IPS DF 4.7 (cell line): ENCODE measurements at regions not wholly inside any gene's neighbourhood (a gene's known extent, or its start where the extent isn't known, plus 50 kb on each side); places are given as distances from the start of the nearest gene placed in this dataset.
"Not testable (repeated sequence)": the region's sequence is repeated elsewhere in the genome, so short reads cannot be mapped to it uniquely, and the experiment has no call there.

ENCODE experiments used
- DNase-seq: peaks from one replicate; pipeline ENCODE4 v3.0.0-alpha.2; 2013; ENCODE audit warnings: low spot score; ENCODE audit errors: extremely low read depth

GRCh38 chr5:130500495-130500894 lies 596.2 kb downstream of the CHSY3 start:
- DNase-seq: not testable (repeated sequence)

DNA sequence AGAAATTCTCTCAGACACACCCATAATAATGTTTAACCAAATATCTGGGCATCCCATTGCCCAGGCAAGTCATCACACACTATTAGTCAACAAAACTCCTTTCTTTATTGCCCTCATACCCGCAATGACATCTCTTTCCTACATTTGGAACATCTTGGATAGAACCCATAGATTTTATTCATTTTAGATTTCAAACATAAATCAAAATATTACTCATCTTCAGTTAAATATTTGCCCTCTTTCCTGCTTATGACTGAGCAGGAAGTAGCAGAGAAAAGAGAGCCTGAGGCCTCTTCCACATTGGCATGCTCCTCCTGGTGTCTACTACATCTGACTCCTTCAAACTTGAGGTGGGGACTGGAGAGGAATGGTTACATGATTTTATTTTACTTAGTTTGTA lies 592.0 kb downstream of the CHSY3 start:
- no peak for DNase-seq

- no peak for DNase-seq
Observed at GRCh38 chr5:130488252-130488651, 584.0 kb downstream of the CHSY3 start.

DNA sequence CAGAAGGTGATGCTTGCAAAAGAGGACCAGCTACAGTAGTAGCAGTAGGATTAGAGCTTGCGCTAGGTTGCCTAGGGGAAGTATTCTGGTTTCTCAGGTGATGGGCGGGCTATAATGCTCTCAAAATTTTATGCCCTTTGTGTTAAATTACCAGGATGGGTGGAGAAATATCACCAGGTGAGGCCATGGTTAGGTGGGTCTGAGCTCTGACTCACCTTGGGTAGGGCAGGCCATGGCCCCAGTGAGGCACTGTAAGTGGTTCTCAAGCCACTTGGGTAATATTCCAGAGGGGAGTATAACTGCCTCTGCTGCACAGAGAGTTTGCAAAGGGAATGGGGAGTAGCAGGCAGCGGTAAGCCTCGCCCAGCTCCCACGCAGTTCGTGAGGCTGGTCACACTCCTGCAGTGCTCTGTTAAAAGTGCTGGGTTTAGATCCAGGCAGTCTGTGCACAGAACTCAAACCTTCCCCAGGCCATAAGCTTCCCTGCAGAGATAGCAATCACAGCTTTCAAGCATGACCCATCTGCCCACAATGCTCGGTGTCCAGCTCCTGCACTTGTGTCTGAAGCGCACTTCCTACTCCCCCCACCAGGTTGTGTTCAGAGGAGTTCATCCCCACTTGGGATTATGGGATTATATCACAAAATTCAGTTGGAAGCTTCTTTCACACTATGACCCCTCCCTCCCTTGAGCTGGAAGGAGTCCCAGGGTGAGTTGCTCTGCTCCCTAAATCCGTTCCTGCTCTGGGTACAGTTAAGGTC lies 575.0 kb downstream of the CHSY3 start:
- no peak for DNase-seq

- DNase-seq: no peak
Observed at GRCh38 chr5:130476325-130476724, 572.1 kb downstream of the CHSY3 start.

DNA sequence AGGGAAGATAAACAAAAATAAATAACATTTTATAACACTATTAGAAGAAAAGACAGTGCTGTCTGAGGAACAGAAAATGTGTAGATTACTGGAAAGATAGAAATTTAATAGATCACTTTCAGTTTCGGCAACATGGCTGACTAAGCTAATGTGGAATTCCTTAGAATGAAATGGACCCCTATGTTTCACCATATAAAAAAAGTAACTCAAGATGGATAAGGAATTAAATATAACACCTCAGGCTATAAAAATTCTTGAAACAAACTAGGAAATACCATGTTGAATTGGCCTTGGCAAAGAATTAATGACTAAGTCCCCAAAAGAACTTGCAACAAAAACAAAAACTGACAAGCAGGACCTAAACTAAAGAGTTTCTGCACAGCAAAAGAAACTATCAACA lies 558.3 kb downstream of the CHSY3 start:
- DNase-seq: no peak

DNA sequence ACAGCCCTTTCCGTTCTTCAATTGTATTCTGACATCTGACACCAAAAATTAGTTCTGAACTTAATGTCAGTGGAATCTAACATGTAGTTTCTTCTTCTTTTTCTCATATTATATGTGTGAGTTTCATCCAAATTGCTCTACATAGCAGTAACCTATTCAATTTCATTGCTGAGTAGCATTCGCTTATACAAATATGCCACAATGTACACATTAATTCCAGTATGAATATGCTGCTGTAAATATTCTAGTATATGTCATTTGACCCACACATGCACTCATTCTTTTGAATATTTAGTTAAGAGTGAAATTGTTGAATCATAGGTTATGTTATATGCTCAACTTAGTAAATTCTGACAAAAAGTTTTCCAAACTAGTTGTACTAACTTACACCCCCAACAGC lies 550.9 kb downstream of the CHSY3 start:
- no peak for DNase-seq

DNA sequence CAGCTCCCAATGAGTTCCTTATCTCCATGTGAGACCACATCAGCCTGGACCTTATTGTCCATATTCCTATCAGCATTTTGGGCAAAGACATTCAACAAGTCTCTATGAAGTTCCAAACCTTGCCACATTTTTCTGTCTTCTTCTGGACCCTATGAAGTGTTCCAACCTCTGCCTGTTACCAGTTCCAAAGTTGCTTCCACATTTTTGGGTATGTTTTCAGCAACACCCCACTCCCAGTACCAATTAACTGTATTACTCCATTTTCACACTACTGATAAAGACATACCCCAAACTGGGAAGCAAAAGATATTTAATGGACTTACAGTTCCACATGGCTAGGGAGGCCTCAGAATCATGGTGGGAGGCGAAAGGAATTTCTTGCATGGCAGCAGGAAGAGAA lies 548.5 kb downstream of the CHSY3 start:
- DNase-seq: no peak

GRCh38 chr5:130436430-130436829 lies 532.2 kb downstream of the CHSY3 start:
- DNase-seq: no peak

DNA sequence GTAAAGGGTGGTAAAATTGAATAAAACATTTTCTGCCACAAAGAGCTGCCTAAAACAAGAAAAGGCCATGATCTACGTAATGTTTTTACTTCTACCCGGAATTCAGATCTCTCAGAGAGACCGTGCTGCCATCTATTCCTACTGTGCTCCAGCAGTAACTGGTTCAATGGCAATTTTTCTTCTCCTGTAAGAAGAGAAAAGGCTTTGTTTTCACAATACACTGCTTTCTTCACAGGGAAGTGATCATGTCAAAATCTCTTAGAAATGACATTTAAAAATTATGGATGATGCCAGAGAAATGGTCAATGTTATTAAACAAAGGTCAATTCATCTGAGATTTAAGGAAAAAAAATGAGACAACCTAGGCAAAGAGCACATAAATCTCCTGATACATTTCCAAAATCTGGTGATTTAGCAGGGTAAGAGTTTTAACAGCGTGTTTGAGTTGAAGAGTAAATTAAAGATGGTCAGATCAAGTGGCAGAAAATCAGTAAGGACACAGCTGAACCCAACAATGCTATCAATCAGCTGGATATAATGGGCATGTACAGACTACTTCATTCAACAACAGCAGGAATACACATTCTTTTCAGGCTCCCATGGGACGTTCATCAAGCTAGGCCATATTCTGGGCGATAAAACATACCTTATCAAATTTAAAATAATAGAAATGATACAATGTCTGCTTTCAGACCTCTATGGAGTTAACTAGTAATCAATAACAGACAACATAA lies 523.1 kb downstream of the CHSY3 start:
- DNase-seq: no peak

DNA sequence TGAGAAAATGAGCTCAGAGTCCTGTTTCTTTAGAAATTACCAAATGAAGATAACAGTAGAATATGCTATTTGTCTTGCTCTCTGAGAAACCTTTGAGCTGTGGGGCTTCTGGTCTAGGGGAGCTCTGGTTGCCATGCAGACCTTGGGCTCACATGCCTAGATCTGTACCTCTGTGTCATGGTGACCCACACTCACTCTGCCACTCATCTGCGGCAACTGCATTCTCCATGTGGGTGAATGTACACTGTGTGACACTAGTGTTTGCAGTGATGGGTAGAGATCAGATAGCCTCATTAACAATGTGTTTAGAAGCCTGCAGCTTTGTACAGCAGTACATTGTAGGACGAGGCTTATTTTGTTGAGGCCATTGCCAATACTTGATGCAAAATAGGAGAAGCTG lies 521.2 kb downstream of the CHSY3 start:
- no peak for DNase-seq

DNA sequence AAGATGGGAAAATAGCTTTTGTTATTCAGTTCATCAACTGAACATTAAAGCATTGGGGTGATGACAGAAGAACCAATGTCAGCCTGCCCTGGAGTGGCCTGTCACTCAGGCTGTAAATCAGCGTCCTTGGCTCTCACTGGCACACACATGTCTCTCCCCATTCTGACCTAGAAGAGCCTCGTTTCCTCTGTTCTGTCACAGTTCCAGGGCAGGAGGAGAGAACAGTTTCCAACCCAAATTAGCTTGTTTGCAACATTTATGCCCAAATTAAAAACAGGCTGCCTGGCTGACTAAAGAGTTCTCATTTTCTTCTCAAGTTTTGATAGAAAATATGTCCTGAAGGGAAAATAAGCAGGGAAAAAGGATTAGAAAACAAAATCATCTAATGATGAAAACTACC lies 520.1 kb downstream of the CHSY3 start:
- no peak for DNase-seq

DNA sequence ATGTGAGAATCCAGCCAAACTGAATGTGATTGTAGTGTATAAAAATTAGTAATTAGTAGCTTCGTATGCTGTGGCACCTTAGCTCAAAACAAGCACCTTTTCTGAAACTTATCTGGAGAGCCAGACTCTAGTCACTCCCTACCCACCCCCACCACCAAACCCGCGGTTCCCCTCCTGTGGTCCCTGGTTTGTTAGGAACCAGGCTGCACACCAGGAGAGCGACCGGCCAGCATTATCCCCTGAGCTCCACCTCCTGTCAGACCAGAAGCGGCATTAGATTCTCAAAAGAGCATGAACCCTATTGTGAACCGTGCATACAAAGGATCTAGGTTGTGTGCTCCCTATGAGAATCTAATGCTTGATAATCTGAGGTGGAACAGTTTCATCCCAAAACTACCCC lies 498.6 kb downstream of the CHSY3 start:
- DNase-seq: no peak

DNA sequence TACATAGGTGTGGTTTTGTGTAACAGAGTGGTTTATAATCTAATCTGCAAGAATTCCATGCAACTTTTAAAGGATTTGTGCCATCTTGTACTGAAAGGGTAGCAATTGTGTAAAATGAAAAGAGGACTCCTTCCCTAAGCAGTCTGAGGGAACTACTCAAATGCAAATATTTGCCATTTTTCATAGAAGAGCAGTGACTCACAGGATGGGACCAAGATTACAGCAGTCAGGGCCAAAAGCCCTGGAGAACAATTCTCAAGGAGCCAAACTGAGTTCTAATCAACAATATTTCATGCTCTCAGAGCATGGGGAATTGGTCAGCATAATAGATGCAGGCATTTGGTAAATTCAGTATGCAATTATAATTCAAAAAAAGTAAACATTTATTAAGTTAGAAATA lies 495.8 kb downstream of the CHSY3 start:
- DNase-seq: no peak

- DNase-seq: no peak
Observed at GRCh38 chr5:130398825-130399224, 494.6 kb downstream of the CHSY3 start.

GRCh38 chr5:130397727-130398126 lies 493.5 kb downstream of the CHSY3 start:
- not testable (repeated sequence) for DNase-seq

DNA sequence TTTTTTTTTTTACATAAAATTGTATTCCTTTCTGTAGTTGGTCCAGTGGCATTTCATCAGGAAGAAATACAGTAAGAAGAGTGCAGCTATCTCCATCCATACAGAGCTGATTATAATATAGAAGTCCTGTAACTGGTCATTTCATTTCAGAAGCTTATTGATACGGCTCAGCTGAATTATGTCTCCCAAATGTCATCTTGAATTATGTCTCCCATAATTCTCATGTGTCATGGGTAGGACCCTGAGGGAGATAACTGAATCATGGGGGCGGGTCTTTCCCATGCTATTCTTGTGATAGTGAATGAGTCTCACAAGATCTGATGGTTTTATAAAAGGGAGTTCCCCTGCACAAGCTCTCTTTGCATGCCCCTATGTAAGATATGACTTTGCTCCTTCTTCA lies 492.9 kb downstream of the CHSY3 start:
- no peak for DNase-seq

GRCh38 chr5:130391727-130392264 lies 487.5 kb downstream of the CHSY3 start:
- DNase-seq: not testable (repeated sequence)

DNA sequence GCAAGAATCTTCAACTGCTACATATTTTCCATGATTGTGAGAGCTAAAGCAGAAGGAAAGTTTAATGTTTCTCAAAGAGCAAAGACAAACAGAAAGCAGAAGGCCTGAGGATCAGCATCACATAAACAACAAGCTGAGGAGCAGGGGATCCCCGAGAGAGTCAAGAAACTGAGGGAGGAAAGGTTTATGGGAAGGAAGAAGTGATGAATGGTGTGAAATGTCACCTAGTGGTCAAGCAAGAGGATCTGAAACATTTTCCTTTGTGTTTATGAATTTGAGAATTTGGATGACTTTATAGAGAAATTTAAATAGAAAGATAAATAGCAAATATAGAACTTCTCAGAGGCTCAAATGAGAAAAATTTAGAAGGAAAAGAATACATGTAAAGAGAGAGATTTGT lies 481.9 kb downstream of the CHSY3 start:
- DNase-seq: no peak

GRCh38 chr5:130385656-130386055 lies 481.4 kb downstream of the CHSY3 start:
- no peak for DNase-seq

DNA sequence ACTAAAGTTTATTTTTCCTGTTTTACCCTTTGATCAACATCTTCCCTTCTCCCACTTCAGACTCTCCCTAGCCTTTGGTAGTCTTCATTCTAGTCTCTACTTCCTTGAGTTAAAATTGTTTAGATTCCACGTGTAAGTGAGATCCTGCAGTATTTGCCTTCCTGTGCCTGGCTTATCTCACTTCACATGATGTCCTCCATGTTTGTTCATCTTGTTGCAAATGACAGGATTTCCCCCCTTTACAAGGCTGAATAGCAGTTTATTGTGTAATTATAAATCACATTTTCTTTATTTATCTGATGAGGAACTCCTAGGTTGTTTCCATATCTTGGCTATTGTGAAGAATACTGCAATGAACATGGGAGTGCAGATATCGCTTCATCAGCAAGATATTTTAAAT lies 461.7 kb downstream of the CHSY3 start:
- DNase-seq: no peak

GRCh38 chr5:130350131-130350530 lies 445.9 kb downstream of the CHSY3 start:
- DNase-seq: no peak
